ENCODE measurements at regions not wholly inside any gene's neighbourhood (a gene's known extent, or its start where the extent isn't known, plus 50 kb on each side); places are given as distances from the start of the nearest gene placed in this dataset.

DNA sequence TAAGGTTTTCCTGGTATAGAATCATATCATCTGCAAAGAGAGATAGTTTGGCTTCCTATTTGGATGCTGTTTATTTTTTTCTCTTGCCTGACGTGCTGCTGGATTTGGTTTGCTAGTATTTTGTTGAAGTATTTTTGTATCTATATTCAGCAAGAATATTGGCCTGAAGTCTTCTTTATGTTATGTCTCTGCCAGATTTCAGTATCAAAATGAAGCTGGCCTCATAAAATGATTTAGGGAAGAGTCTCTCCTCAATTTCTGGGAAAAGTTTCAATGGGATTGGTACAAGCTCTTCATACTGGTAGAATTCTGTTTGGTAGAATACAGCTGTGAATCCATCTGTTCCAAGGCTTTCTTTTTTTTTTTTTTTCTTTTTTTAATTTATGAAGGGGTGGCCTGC lies 799.0 kb upstream of the TYRP1 start:
- no peaks in the 10 kb centered on the region for H3K27me3 Mint-ChIP-seq
- DNase-seq (no peak), ATAC-seq (no peak)
- no peak overlapping the region for H3K27ac Mint-ChIP-seq
- no peak overlapping the region for H3K4me3 Mint-ChIP-seq
- H3K4me1 Mint-ChIP-seq = no peaks in the 10 kb centered on the region
- peaks cover 36 to 49% of the 10 kb centered on the region in 2 donors for H3K9me3 Mint-ChIP-seq

DNA sequence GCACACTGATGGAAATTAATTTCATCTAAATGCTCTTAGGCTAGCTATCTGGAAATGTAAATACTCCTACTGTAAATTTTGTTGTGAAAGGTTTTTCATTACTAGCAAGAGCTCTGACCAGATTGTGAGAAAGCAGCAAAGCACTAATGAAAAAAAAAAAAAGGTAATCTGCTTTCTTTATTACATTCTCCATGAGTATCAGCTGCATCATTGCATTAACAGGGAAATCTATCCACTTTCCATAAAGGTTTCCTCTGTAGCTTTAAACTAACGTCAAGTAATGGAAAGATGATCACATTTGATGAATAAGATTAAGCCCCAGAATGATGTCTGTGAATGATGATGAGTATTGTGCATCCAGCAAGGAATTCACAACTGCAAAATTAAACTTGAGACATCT lies 790.6 kb upstream of the TYRP1 start:
- no peak overlapping the region for H3K27ac Mint-ChIP-seq
- no peak overlapping the region for H3K4me3 Mint-ChIP-seq
- ATAC-seq (no peak), DNase-seq (no peak)
- H3K4me1 Mint-ChIP-seq = no peaks in the 10 kb centered on the region
- no peaks in the 10 kb centered on the region for H3K27me3 Mint-ChIP-seq
- peaks cover 3 to 7% of the 10 kb centered on the region in 2 donors for H3K9me3 Mint-ChIP-seq

DNA sequence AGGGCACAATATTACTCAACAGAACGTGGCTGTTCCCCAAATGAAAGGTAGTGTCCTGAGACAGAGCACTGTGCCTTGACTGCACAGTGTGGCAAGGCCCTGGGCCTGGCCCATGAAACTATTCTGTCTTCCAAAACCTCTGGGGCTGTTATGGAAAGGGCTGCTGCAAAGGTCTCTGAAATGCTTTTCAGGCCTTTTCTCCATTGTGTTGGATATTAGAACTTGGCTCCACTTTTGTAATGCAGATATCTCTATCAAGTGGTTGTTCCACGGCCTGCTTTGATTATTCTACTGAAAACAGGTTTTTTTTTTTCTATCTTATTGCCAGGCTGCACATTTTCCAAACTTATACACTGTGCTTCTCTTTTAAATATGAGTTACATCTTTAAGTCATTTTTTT lies 777.5 kb upstream of the TYRP1 start:
- Mint-ChIP-seq H3K27ac (no peak overlapping the region), H3K4me1 (no peaks in the 10 kb centered on the region), H3K27me3 (no peaks in the 10 kb centered on the region), H3K9me3 (peaks cover 9 to 48% of the 10 kb centered on the region in 2 donors), H3K4me3 (no peak overlapping the region)
- DNase-seq (no peak), ATAC-seq (no peak)

DNA sequence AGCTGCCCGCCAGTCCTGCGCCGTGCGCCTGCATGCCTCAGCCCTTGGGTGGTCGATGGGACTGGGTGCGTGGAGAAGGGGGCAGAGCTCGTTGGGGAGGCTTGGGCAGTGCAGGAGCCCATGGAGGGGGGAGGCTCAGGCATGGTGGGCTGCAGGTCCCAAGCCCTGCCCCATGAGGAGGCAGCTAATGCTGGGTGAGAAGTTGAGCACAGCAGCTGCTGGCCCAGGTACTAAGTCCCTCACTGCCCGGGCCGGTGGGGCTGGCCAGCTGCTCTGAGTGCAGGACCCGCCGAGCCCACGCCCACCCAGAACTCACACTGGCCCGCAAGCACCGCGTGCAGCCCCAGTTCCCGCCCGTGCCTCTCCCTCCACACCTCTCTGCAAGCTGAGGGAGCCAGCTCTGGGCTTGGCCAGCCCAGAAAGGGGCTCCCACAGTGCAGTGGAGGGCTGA lies 764.3 kb upstream of the TYRP1 start:
- Mint-ChIP-seq H3K4me1 (no peaks in the 10 kb centered on the region), H3K4me3 (no peak overlapping the region), H3K27me3 (no peaks in the 10 kb centered on the region), H3K9me3 (peaks cover 4 to 5% of the 10 kb centered on the region in 2 donors), H3K27ac (no peak overlapping the region)
- ATAC-seq (no peak), DNase-seq (no peak)

DNA sequence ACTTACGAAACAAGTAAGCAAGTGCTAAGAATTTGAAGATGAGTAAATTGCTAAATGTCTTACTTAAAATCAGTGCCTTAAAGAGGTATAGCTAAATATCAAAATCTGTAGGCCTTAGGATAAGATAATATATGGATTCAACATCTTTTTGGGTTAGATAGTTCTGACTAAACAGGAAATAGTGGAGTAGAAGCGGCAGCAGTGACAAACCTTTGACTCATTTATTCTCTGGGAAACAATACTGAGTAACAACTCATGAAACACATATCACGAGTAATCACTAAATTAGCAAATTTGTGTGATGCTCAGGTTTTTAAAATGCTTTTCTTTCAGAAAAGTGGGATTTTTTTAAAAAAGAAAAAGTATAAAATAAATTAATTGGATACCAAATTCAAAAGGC lies 762.1 kb upstream of the TYRP1 start:
- no peaks in the 10 kb centered on the region for H3K4me1 Mint-ChIP-seq
- H3K27ac Mint-ChIP-seq = no peak overlapping the region
- DNase-seq (no peak), ATAC-seq (no peak)
- no peaks in the 10 kb centered on the region for H3K27me3 Mint-ChIP-seq
- H3K4me3 Mint-ChIP-seq = no peak overlapping the region
- peaks cover 5 to 8% of the 10 kb centered on the region in 2 donors for H3K9me3 Mint-ChIP-seq

DNA sequence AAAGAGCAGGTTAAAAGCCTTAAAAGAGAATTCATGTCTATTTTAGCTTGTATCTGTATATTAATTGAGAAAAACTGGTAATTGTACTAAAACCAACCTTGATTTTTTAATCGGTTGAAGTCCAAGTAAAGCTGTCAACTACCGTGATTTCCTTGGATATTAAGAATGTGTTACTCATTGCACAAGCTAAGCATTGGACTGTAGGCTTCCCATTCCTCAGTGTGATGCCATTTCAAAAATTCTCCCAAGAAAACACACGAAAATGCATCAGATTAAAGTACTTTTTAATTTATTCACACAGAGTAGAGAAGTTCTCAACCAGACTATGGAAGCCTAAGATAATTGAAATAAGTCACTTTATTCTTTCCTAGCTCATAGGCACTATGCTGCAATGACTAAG lies 761.4 kb upstream of the TYRP1 start:
- DNase-seq = no peak
- H3K27me3 Mint-ChIP-seq = no peaks in the 10 kb centered on the region
- H3K4me3 Mint-ChIP-seq = no peak overlapping the region

DNA sequence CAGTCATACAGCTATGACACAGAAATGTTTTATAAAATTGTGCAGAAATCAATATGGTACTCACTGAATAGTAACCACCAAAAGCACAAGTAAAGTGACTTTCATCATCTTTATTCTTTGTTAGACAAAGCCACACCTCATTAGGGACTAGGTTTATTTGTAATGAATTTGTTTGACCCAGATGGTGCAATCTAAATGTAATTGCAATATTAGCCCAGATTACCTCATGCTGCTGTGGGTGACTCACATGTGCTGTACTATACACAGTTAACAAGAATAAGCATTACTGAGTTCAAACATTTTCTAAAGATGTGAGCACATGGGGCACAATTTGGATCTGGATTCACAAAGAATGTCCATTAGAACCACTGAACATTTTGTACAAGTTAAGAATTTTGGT lies 759.3 kb upstream of the TYRP1 start:
- H3K4me3 Mint-ChIP-seq = no peak overlapping the region
- H3K27me3 Mint-ChIP-seq = no peaks in the 10 kb centered on the region
- H3K4me1 Mint-ChIP-seq = no peaks in the 10 kb centered on the region
- no peak for DNase-seq
- H3K9me3 Mint-ChIP-seq = peaks cover 6 to 8% of the 10 kb centered on the region in 2 donors
- no peak for ATAC-seq
- no peak overlapping the region for H3K27ac Mint-ChIP-seq

More for the DNA sequence above, 761.4 kb upstream of the TYRP1 start:
- Mint-ChIP-seq H3K9me3 (peaks cover 10 to 14% of the 10 kb centered on the region in 2 donors), H3K27ac (no peak overlapping the region), H3K4me1 (no peaks in the 10 kb centered on the region)
- ATAC-seq = no peak

DNA sequence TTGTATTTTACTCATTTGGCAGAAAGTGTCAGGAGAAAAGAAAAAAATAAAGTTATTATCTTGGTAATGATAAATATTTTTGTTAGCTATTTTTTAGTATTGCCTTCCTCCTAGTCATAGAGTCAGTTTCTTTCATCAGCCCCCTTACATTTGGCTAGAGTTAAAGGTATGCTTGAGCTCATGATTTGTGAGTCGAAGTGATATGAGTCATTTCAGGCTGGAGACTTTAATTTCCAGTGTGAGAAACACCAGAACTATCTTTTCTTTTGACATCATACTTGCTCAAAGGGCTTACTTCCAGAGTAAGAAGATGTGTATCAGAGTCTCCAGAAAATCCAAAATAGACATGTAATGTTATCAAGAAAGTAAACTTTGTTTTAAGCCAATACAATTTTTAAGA lies 746.7 kb upstream of the TYRP1 start:
- H3K4me1 Mint-ChIP-seq = no peaks in the 10 kb centered on the region
- H3K27me3 Mint-ChIP-seq = no peaks in the 10 kb centered on the region
- H3K27ac Mint-ChIP-seq = no peak overlapping the region
- peaks cover 9 to 33% of the 10 kb centered on the region in 2 donors for H3K9me3 Mint-ChIP-seq
- ATAC-seq (no peak), DNase-seq (no peak)
- no peak overlapping the region for H3K4me3 Mint-ChIP-seq

DNA sequence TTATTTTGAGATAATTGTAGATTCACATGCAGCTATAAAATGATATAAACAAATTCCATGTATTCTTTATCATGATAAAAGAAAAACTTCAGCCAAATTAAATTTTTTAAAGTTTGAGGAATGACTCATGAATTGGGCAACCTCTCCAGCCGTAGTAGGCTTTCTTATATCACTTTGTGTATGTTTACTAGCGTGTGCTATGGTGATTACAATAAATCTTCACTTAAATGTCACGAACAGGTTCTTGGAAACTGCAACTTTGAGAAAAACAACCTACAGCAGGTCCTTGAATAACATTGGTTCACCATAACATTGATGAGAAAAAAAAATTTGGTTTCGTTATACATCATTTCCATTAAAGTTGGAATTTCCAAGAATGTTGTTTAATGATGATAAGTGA lies 730.9 kb upstream of the TYRP1 start:
- DNase-seq (no peak), ATAC-seq (no peak)
- no peaks in the 10 kb centered on the region for H3K27me3 Mint-ChIP-seq
- H3K4me1 Mint-ChIP-seq = no peaks in the 10 kb centered on the region
- peaks cover 5 to 15% of the 10 kb centered on the region in 2 donors for H3K9me3 Mint-ChIP-seq
- no peak overlapping the region for H3K4me3 Mint-ChIP-seq
- no peak overlapping the region for H3K27ac Mint-ChIP-seq

DNA sequence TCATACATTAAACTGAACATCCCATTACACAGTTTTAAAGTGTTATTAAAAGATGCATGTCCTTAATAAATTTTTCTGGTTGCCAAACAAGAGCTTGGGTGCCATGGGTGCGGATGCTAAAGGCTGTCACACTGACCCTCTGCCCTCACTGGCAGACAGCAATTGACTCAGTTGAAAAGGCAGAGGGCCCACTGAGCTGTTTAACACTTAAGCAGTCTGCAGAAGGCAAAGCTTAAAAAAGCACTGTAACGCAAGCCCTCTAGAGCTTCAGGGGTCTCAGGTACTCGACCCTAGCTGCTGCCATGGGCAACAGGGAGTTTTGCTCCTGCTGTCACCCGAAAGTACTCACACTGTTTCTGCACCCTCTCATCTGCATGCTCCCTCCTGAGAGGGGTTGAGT lies 726.4 kb upstream of the TYRP1 start:
- ATAC-seq (no peak), DNase-seq (no peak)
- Mint-ChIP-seq H3K27ac (no peak overlapping the region), H3K4me3 (no peak overlapping the region), H3K9me3 (peaks cover 5 to 22% of the 10 kb centered on the region in 2 donors), H3K4me1 (no peaks in the 10 kb centered on the region), H3K27me3 (no peaks in the 10 kb centered on the region)

DNA sequence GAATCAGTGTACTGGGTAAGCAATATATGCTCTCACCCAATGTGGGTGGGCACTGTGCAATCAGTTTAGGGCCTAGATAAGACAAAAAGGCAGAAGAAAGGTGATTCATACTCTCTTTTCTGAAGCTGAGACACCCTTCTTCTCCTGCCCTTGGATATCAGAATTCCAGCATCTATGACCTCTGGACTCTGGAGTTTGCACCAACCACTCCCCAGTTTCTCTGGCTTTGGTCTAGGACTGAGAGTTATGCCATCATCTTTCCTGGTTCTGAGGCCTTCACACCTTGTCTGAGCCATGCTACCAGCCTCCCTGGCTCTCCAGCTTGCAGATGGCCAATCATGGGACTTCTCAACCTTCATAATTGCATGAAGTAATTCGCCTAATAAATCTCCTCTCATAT lies 724.6 kb upstream of the TYRP1 start:
- DNase-seq = no peak
- Mint-ChIP-seq H3K4me1 (no peaks in the 10 kb centered on the region), H3K9me3 (peaks cover 9 to 18% of the 10 kb centered on the region in 2 donors), H3K27me3 (no peaks in the 10 kb centered on the region), H3K4me3 (no peak overlapping the region), H3K27ac (no peak overlapping the region)
- no peak for ATAC-seq

DNA sequence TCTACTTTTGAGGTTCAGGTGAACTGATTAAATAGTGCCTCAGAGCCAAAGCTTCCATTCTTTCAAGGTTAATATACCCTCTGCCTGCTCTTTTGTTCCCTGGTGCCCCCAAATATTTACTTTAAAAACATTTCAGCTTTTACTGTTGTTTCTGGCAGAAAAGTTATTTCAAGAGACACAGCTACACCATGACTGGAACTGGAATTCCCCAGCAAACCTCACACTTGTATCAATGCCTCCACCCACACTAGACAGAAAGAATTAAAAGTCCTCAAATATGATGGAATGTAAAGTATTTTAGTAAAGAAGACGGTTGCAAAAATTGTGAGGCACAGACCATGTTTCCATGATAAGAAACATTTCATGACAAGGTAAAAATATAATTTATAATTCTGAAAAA lies 720.2 kb upstream of the TYRP1 start:
- Mint-ChIP-seq H3K4me1 (no peaks in the 10 kb centered on the region), H3K9me3 (peaks cover 9 to 14% of the 10 kb centered on the region in 2 donors), H3K27me3 (no peaks in the 10 kb centered on the region), H3K4me3 (no peak overlapping the region), H3K27ac (no peak overlapping the region)
- ATAC-seq (no peak), DNase-seq (no peak)

DNA sequence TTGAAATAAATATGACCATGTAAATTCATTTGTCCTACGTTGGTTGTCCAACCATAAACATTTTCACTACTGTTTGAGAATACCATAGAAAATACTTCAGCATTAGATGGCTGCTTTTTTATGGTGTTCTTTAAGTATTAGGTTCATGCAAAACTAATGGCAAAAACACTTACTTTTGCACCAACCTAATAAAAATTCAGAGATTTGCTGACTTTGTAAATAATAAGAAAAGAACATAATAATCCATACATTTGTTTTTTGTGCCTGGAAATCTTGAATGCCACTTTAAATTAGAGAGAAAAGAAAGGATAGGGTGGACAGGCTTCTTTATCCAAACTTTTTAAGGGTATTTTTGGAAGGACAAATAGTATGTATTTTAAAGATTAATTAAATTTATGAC lies 719.7 kb upstream of the TYRP1 start:
- no peak overlapping the region for H3K4me3 Mint-ChIP-seq
- no peak for ATAC-seq

DNA sequence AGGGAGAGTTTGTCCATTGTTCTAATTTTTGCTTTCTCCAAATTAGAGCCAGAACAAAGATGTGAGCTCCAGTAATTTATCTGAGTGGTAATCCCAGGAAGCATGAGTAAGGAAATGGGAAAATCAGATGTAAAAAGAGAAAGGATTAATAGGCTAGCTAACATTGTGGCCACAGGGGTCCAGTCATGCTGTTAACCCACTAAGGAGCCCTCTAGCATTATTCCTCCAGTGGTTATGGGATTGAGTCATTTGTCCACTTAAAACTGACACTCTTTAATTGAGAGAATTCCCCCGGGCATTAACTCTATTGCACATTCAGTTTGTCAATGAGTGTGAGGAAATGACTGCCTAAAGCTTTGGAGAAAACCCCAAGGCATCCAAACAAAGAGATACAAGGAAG lies 700.3 kb upstream of the TYRP1 start:
- DNase-seq = no peak
- ATAC-seq = no peak
- Mint-ChIP-seq H3K4me1 (no peaks in the 10 kb centered on the region), H3K27ac (no peak overlapping the region), H3K27me3 (no peaks in the 10 kb centered on the region), H3K4me3 (no peak overlapping the region), H3K9me3 (peaks cover 5 to 20% of the 10 kb centered on the region in 2 donors)

More for the DNA sequence above, 719.7 kb upstream of the TYRP1 start:
- no peaks in the 10 kb centered on the region for H3K4me1 Mint-ChIP-seq
- DNase-seq = no peak
- no peak overlapping the region for H3K27ac Mint-ChIP-seq
- H3K9me3 Mint-ChIP-seq = peaks cover 9 to 14% of the 10 kb centered on the region in 2 donors
- no peaks in the 10 kb centered on the region for H3K27me3 Mint-ChIP-seq

DNA sequence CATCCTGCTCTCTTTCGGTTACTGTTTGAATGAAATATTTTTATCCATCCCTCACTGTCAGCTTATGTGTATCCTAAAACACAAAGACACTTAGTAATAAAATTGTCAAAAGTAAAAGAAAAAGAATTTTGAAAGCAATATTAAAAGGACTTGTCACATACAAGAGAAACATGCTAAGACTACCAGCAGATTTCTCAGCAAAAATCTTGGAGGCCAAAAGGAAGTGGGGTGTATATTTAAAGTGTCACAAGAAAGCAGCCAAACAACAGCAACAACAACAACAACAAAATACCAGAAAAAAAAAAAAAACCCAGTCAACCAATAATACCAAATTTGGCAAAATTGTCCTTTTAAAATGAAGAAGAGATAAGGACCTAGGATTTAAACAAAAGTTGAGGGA lies 678.7 kb upstream of the TYRP1 start:
- no peak overlapping the region for H3K4me3 Mint-ChIP-seq
- no peaks in the 10 kb centered on the region for H3K27me3 Mint-ChIP-seq
- no peak for DNase-seq
- no peaks in the 10 kb centered on the region for H3K4me1 Mint-ChIP-seq
- no peak overlapping the region for H3K27ac Mint-ChIP-seq
- no peak for ATAC-seq
- peaks cover 18 to 19% of the 10 kb centered on the region in 2 donors for H3K9me3 Mint-ChIP-seq

DNA sequence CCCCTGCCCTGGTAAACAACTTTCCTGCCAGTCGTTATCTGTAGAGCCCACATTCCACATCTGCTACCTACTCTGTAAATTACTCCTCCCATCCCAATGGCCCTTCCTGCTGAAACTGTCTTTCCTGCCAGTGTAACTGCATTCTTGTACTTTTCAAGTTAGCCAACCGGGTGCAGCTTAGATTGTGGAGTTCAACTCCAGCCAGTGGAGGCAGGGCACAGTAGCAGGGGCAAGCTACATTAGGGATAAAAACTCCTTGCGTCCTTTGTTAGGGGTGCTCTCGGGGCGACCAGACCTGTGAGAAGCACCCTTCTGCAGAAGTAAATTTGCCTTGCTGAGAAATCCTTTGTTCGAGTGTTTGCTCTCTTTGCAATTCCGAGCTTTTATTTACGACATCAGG lies 639.0 kb upstream of the TYRP1 start:
- H3K9me3 Mint-ChIP-seq = peaks cover 21 to 27% of the 10 kb centered on the region in 2 donors
- H3K4me3 Mint-ChIP-seq = no peak overlapping the region
- H3K4me1 Mint-ChIP-seq = no peaks in the 10 kb centered on the region
- DNase-seq (no peak), ATAC-seq (no peak)
- no peak overlapping the region for H3K27ac Mint-ChIP-seq
- no peaks in the 10 kb centered on the region for H3K27me3 Mint-ChIP-seq

DNA sequence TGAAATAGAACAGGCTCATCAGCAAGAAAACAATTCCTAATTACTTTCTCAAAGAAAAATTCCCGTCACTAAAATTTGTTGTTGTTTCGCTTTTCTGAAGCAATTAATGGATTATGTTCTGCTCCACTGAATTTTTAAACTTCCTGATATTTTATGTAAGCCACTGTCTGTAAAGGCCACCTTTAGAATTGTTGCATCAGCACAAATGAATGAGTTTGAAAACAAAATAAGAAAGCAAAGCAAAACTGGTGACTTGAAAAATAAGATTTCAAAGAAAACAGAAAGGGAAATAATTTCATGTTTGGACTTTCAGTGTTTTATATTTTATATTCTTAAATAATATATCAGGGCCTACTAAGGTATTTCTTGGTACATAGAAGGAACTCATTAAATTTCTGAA lies 636.3 kb upstream of the TYRP1 start:
- DNase-seq (no peak), ATAC-seq (no peak)
- no peaks in the 10 kb centered on the region for H3K4me1 Mint-ChIP-seq
- no peaks in the 10 kb centered on the region for H3K27me3 Mint-ChIP-seq
- peaks cover 31 to 44% of the 10 kb centered on the region in 2 donors for H3K9me3 Mint-ChIP-seq
- no peak overlapping the region for H3K4me3 Mint-ChIP-seq
- H3K27ac Mint-ChIP-seq = no peak overlapping the region

Measured in stimulated activated naive CD8-positive, alpha-beta T cell treated with anti-CD3 and anti-CD28 coated beads, Interleukin-15, amount 100 ng/mL, for 72 hours (primary cell).